Nucleus accumbens (tissue), 56 donors: ENCODE measurements at regions not wholly inside any gene's neighbourhood (a gene's known extent, or its start where the extent isn't known, plus 50 kb on each side); places are given as distances from the start of the nearest gene placed in this dataset.
A peak's percentile ranks its signal among the peaks of the same experiment; 100 is the strongest.

ENCODE experiments used
- DNase-seq, 56 donors: peaks; one replicate each; lab custom pipeline; 2025; lab: John Stamatoyannopoulos, UW

DNA sequence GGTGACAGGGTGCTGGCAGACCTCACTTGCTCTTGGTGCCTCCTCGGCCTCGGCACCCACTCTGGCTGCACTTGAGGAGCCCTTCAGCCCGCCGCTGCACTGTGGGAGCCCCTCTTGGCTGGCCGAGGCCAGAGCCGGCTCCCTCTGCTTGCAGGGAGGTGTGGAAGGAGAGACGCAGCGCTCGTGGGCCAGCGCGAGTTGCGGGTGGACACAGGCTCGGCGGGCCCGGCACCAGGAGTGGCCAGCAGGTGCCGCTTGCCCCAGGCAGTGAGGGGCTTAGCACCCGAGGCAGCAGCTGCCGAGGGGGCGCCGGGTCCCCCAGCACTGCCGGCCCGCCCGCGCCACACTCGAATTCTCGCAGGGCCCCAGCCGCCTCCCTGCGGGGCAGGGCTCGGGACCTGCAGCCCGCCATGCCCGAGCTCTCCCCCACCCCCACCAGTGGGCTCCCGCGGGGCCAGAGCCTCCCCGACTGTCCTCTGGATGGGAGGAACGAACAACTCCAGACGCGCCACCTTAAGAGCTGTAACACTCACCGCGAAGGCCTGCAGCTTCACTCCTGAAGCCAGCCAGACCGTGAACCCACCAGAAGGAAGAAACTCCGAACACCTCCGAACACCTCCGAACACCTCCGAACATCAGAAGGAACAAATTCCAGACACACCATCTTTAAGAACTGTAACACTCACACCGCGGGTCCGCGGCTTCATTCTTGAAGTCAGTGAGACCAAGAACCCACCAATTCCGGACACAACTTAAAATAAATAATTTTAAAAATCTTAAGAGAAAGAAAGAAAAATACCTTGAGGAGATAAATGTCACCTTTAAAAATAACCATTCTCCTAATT, 311.1 kb upstream of the SLC7A11 start:
- DNase-seq, result no peak

DNA sequence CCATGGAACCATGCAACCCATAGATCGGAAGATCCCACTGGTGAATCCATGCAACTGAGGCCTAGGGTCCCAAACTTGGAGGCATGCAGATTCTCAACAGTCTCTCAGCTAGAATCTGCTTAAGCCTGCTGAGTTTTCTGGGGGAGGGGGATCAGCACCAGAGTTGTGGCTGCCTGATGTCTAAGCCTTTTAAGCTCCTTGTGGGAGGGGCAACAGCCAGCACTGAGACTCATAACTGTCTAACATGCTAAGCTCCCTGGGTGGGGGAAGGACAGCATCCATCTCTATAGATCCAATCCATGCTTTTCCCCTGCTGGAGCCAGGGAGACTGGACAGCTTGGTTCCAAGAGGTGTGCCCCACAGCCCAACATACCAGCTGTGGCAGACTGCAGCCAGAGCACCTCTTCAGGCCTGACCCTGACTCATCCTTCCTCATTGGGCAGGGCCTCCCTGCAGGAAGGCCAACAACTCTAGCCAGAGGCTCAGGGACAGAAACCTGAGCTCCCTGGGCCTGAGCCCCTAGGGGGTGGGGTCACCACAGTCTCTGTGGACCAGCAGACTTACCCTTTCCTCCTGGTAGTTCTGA, 300.1 kb upstream of the SLC7A11 start:
- DNase-seq, result no peak

DNA sequence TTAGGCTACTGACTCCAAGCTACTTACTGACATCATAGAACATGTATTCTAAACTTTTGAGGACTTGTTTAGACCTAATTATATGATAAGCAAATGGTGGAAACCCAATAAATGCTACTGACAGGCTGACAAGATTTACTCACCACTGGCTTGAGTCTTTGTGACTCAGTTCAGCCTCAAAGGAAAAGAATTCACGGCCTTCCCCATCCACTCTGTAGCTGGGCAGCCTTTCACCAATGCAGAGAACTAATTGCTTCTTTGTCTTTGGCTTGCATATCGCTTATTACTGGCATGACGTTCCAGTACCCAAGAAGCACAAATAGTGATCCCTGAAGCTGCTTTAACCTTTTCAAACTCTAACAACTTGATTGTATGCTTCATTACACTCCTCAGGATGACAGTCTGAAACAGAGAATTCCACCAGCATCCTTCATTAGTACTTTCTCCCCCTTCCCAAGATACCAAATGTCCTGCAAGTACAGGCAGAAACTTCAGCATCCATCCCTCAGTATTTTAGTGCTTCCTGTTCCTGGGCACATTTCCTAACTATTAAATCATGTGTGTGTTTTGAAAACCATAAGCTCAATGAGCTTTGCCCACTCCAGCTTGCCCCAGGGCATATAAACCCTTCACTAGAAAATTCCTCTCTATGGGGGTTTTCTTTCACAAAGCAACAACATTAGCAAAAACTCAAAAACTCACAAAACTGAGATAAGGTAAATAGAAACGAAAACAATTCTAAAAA, 298.1 kb upstream of the SLC7A11 start:
- DNase-seq, result no peak

DNA sequence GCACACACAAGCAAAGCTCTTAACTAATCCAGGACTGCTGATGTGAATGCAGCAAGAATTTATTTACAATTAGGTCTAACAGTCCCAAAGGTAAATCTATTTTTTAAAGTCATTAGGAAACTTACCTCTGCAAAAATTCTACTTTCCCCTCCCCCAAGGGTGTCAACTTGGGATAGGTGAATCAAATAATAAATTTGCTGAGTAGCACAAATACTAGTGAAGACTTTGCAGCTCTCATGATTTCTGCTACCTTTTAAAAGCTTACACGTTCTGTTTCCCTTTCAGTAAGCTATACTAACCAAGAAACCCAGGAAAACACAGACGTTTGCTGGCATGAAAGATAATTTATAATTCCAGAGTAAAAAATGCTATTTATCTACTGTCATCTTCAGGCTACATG, 296.6 kb upstream of the SLC7A11 start:
- no peak for DNase-seq

DNA sequence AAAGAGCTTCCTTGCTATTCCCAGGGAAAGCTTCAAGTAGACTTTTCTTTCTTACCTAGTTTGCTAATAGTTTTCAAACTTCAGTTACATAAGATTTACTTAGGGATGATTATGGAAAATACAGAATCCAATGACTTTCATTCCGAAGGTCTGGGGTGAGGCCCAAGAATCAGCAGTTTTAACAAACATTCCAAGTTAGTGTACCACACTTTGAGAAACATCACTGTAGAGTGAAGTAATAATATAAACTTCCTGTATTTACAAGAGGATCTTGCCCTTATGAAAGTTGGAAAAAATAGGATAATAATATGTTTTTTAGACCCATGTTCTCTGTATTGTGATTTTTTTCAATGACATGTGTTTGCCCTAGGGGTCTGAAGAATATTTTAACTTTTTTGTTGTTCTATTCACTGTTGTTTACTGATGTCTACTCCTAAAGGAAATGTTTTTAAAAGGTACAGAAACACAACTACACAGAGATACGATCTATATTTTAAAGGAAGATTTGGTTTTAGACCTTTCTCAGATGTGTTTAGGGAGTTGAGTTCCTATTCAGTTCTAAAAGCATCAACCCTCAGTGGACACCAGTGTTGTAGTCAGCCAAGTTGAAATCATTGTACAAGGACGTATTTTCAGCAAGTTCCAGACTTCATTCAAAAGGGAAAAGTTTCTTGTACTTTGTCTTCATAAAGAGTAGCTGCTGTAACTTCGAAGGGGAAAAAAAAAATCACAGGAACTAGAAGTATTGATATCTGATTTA, 295.8 kb upstream of the SLC7A11 start:
- no peak for DNase-seq

DNA sequence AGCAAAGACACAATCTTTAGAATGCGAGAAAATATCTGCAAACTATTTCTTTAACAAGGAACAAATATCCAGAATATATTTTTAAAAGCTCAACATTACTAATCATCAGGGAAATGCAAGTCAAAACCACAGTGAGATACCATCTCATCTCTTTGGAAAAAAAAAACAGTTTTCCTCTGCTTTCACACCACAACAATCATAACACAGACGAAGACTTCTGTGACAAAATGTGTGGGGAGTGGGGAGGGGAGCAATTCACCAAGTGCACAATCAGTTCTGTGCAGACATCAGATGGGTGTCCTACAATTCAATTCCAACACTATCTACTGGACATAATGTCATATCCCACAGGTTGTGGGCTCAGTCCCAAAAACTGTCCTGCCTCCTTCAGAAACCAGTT, 293.2 kb upstream of the SLC7A11 start:
- DNase-seq, result no peak

DNA sequence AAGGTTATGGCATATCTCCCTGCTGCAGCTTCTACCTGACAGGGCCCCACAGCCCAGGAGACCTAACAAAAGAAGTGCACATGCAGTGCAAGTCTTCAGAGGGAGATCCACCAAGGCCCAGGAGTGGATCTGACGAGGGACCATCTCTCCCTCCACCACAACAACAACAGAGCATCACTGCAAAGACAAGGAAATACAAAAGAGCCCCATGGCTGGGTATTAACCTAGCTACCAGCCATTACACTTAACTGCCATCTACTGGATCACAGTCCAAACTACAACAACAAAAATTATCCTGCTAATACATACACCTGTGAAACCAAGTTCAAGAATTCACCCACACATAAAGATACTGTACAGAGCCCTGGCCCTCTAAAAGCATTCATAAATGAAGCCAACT, 280.2 kb upstream of the SLC7A11 start:
- no peak for DNase-seq

DNA sequence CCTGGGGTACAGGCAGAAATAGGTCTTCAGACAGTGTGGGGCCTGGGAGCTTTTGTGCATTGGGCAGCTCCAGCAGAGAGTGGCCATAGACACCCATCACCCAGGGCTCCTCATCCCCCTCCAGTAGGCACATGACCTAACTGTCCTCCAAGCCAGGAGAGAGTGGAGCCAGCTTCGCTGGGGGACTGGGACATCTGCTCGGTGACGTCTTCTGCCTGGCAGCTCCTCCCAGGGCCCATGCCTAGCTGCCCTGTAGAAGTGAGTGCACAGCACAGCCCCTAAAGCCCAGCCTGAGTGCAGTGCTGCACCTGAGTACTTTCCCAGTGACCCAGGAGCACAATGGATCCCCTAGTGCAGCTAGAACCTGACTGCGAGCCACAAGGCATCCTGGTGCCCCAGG, 279.7 kb upstream of the SLC7A11 start:
- no peak for DNase-seq

DNA sequence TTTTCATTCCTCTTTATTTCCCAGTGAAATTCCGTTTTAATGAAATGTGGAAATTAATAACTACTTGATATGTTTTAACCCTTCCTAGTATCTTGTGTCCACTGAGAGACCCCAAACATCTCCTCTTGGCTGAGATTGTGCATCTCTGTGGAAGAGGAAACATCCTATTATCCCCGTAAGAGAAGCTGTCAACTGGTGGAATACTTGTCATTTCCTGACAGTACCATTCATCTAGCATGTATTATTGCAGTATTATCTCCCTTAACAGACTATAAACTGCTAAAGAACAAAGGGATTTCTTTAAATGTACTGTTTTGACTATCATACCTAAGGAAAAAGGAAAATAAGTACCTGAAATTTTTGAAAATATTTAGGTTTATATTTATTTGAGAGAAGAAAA, 277.3 kb upstream of the SLC7A11 start:
- DNase-seq, result no peak

DNA sequence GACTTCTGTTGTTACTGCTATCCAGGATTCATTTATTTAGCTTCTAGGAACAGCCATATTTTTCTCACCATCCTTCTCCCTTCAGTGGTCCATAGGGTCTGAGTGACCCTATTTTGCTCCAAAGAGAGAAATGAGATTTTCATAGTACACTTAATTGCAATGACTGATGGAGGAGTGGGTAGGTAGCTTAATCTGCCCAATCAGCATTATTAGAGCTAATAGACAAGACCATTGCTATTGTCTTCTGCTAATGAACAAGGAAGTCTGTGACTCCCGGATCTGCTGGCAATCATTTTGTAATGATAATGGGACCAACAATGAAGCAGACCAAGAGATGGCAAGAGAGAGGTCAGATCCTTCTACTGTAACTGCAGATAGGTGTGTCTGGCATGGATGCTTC, 271.4 kb upstream of the SLC7A11 start:
- DNase-seq, result no peak

DNA sequence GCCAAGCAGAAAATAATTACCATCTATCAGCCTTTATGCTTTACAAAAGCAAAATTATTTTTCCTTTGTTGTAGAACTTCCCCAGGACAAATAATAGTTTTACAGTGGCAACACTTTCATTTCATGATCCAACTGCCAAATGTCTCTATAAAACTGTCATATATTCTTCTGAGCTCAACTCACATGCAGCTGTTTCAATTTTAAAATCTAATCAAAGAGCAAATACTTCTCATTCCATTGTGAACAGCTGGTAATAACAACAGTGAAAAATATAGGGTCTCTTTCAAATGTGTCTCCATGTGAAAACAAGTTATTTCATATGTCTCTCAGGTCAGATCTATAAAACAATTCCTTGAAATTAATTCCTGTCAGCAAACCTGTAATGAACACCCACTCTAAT, 270.6 kb upstream of the SLC7A11 start:
- DNase-seq, result no peak

DNA sequence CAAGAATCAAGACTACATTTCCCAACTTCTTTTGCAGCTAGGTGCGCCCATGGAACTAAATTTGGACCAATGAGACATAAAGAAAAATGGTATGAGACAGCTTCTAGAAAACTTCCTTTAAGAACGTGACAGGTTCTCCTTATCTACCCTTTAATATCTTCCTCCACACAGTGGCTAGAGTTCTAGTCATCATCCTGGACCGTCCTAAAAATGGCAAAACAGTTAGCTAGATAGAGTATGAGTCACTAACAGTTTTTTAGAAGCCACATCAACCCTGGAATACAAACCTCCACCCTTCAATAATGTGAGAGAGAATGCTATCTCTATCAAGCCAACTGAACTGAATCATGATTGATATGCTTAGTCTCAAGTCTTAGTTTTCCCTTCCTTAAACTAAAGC, 267.9 kb upstream of the SLC7A11 start:
- no peak for DNase-seq

DNA sequence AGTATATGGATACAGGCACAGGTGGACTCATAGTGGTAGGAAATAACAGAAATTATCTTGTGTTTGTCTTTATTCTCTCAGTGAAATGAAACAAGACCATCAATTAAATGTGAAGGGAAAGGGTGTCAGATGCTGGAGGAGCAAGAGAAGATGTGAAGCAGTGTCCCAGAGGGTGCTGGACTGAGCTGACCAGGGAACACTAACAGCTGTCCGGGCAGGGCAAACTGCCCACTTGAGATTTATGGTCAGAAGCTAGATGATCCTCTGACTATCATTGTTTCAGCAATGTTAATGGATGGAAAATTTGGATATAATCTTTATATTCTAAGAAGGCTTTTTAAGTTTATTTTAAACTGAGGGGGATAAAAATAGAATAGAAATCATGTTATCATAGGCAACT, 267.2 kb upstream of the SLC7A11 start:
- DNase-seq, result no peak

DNA sequence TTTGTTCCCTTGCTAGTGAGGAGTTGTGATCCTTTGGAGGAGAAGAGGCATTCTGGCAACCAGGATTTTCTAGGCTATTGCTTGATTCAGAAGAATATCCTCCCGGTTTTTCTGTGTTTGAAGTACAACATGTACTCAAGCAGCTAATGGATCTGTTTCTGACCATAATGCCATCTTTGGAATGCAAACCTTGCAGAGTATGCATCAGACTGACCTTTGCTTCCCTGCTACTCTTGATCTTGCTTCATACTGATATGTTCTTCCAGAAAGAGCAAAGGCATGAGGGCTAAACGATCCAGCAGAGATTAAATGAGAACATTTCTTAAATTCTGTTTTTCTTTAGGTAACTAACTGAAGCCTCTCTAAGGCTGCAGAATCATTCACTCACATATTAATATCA, 265.4 kb upstream of the SLC7A11 start:
- no peak for DNase-seq

DNA sequence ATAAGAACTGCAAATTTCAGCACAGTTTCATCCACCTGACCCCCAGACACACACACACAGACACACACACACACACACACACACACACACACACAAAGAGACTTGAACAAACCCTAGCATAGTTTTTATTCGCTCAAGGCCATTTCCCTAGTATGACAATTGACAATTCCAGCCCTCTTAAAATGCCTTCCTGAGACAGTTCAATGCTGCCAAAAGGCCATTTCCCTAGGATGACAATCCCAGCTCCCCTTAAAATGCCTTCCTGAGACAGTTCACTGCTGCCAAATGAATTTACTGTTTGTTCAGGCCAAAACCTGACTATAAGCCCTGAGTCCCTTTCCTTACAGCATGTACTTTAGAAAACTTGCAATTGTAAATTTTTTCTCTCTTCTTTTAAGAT, 259.5 kb upstream of the SLC7A11 start:
- DNase-seq, result no peak

DNA sequence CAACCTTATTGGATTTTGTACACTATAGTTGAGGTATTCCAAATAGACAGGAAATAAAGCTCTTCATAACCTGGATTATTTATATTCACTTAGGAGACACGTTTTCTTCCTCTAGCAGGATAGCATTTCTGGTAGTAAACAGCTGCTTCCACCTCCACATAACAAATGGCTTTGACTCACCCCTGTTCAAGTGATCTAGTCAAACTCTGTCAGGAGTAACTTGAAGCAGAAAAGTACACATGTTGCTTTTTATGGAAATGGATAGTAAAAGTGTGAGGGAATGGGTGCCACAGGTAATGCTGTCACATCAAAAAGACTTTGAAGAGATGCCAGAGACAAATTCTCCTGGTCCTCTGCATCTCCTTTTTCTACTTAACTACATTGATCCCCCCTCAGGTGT, 258.7 kb upstream of the SLC7A11 start:
- DNase-seq, result no peak

DNA sequence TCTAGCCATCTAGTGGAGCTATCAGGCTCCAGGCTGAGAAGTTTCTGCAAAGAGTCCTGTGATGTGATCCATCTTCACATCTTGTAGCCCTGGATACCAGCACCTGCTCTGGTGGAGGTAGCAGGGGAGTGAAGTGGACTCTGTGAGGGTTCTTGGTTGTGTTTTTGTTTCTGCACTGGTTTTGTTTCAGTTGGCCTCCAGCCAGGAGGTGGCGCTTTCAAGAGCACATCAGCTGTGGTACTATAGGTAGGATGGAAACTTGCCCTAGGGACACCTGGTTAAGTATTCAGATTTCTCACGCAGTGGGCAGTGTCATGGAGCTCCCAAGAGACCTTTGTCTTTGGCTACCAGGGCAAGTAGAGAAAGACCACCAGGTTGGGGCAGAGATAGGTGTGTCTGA, 257.5 kb upstream of the SLC7A11 start:
- DNase-seq, result no peak

DNA sequence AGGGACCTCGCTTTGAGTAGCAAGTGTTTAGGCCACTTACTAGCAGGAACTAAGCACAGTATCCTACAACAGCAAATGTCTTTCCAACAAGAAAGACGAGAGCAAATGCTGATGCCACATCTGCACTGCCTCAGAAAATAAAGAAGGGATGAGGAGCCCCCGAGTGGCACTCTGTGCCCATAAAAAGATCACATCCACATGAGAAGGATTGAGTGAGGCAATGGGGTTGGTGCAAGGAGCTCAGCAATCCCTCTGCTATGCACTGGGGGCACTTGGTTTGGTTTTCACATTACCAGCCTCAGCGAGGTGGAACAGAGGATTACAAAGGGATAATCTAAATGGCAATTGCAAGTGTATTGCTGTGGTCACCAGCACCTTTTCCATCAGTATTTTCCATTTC, 252.8 kb upstream of the SLC7A11 start:
- DNase-seq, result peak in 8 of 56 donors; percentile 0 to 23 (median 6)

DNA sequence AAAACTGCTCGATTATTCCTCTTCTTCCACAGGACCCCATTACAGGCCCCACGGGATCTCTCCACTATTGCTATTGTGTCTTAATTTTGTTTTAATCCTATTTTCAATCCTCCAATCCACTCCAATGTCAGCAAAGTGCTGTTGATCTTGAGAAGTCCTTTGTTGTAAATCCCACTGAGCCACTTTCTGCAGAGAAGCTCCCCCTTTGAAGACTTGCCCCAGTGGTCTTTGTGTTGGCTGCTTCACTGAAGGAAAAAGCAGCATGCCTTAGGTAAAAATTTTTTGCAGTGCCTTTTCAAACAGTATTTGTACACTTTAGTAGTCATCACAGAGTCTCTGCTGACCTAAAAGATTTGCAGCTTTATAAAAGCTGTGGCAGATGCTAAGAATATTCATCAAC, 252.0 kb upstream of the SLC7A11 start:
- DNase-seq, result no peak

DNA sequence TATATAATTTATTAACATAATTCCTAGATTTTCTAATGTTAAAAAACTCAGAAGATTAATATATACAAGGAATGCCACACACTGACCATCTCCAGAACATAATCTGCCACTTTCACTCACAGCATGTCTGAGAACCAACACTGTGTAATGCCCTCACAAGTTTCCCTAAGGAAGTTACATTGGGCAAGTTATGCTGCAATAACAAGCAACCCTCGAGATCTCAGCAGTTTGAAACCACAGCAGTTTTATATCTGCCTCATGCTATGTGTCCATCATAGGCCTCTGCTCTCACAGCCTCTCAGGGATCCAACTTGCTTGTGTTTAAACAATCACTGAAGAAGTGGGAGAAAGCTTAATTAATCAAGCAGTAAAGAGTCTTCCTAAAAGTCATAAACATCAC, 250.0 kb upstream of the SLC7A11 start:
- DNase-seq, result no peak

DNA sequence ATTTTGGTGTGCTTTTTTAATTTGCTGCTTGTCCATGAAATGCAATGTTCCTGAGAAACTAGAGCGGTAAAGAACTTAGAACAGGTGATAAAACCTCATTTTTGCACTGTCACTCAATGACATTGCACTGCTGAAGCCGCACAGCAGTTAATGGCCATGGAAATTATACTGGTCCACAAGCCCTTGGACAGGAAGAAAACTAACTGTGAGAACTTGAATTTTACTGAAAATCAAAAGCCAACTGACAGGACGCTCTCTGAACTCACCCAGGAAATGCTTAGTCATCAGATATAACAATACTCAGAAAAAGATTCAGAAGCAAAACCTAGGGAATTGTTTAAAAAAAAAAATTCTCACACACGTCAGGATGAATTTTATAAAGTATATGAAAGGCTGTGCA, 246.4 kb upstream of the SLC7A11 start:
- no peak for DNase-seq
